ENCODE measurements at regions not wholly inside any gene's neighbourhood (a gene's known extent, or its start where the extent isn't known, plus 50 kb on each side); places are given as distances from the start of the nearest gene placed in this dataset.

DNA sequence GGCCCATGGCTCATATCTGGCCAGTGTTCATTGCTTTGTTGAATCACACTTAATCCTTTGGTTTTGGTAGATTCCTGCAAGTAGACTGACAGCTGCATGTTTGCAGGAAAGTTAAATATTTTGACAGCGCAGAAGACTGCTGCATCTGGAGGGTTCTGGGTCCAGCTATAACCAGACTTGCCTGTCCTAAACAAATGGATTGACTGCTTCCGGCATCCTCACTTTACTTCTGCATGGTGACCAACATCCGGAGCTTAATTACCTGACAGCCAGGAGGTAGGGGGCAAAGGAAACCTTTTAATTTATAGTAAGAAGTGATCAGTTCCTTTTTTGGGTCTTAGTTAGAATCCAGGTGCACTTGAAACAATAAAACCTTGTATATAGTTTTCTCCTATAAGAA lies 263.3 kb downstream of the SNX10 start:
- Histone ChIP-seq H3K4me2 (replicated peaks; ENCODE audit: low read depth, low read length, poor library complexity, severe bottlenecking) (no peak overlapping the region), H2AFZ (ENCODE audit: insufficient read depth, low read depth, low read length, poor library complexity, severe bottlenecking) (no peak overlapping the region), H4K20me1 (ENCODE audit: control insufficient read depth, insufficient read depth, low read length, poor library complexity, severe bottlenecking) (no peaks in the 10 kb centered on the region), H3K4me1 (ENCODE audit: control insufficient read depth in 2 of 2, insufficient read depth in 2 of 2, low read length in 2 of 2) (no peaks in the 10 kb centered on the region), H3K9me3 (ENCODE audit: control extremely low read depth in 1 of 3, control insufficient read depth in 2 of 3, insufficient read depth in 1 of 3, low read length in 2 of 3) (no peaks in the 10 kb centered on the region), H3K9ac (ENCODE audit: low read length) (no peak overlapping the region), H3K27ac (ENCODE audit: low read length in 2 of 2) (no peak overlapping the region), H3K36me3 (replicated peaks in 1 of 2; ENCODE audit: control extremely low read depth in 1 of 2, control insufficient read depth in 1 of 2, extremely low read depth in 1 of 2, insufficient read depth in 2 of 2, low read length in 1 of 2) (no peaks in the 10 kb centered on the region), H3K79me2 (ENCODE audit: control insufficient read depth, insufficient read depth, low read length) (no peaks in the 10 kb centered on the region), H3K4me3 (ENCODE audit: control extremely low read depth in 1 of 5, extremely low read depth in 1 of 5, insufficient read depth in 1 of 5, low read depth in 2 of 5, low read length in 4 of 5) (no peak overlapping the region), H3K27me3 (replicated peaks in 1 of 4; ENCODE audit: control extremely low read depth in 1 of 4, control insufficient read depth in 3 of 4, insufficient read depth in 4 of 4, low read length in 3 of 4) (peaks cover 0 to 6% (median 0%) of the 10 kb centered on the region in 4 experiments)
- no peaks in the 10 kb centered on the region for H3K9me3 Mint-ChIP-seq (ENCODE audit: insufficient read depth)
- H3K4me3 Mint-ChIP-seq, result no peak overlapping the region
- H3K27me3 Mint-ChIP-seq, result peaks cover 44% of the 10 kb centered on the region
- no peak for DNase-seq
- H3K4me1 Mint-ChIP-seq, result no peaks in the 10 kb centered on the region
- no peak for ATAC-seq (ENCODE audit: low read depth)
- 45% methylated on average over 2 of the region's 3 CpGs for WGBS (ENCODE audit: insufficient coverage)
- TF ChIP-seq, protein P1, sequence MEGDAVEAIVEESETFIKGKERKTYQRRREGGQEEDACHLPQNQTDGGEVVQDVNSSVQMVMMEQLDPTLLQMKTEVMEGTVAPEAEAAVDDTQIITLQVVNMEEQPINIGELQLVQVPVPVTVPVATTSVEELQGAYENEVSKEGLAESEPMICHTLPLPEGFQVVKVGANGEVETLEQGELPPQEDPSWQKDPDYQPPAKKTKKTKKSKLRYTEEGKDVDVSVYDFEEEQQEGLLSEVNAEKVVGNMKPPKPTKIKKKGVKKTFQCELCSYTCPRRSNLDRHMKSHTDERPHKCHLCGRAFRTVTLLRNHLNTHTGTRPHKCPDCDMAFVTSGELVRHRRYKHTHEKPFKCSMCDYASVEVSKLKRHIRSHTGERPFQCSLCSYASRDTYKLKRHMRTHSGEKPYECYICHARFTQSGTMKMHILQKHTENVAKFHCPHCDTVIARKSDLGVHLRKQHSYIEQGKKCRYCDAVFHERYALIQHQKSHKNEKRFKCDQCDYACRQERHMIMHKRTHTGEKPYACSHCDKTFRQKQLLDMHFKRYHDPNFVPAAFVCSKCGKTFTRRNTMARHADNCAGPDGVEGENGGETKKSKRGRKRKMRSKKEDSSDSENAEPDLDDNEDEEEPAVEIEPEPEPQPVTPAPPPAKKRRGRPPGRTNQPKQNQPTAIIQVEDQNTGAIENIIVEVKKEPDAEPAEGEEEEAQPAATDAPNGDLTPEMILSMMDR (IDR thresholded peaks at IDR 0.05), result no peak
- TF ChIP-seq EZH2 (IDR thresholded peaks at IDR 0.05; ENCODE audit: borderline replicate concordance, insufficient read depth, low read depth, low read length, poor library complexity, severe bottlenecking), result no peak
- POLR2A ChIA-PET, result no interaction called here
- no peak overlapping the region for H3K27ac Mint-ChIP-seq
- CTCF ChIA-PET, result no interaction called here
- intact Hi-C loops (cut with micrococcal nuclease), result no loop called here

DNA sequence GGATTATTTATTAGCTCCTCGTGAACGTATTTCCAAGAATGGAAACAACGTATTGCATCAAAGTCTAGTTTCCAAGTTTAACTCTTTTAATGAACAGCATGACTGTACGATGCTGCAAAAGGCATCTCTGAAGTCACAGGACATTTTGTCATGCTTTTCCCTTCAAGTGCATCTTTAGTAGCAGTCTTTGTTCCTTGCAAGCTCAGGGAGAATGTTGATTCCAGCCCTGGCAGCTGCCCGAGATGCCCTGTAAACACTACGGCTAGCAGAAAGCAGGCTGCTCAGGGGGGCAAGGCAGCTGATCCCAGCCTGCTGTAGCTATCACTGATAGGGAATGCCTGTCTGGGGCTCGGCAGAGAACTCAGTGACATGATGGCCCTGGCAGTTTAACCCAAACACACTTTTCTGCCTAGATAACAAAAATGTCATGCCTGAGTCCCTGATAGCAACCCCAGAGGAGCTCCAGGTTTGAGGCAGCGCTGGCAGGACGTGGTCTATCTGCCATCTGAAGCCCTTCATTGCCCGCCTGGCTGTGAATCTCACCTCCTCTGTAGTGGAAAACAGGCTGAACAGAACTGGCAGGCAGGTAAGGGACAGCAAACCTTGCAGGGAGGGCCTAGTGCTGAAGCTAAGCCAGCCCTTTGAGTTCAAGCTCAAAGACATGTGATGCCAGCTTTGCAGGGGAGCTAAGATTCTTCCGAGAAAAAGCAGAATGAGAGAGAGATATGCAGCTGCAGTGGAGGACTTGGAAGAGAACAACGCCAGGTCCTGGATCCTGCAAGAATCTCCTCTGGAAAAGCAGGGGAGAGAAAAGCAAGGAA lies 264.6 kb downstream of the SNX10 start:
- no peak overlapping the region for H3K4me3 ChIP-seq (ENCODE audit: control extremely low read depth in 1 of 5, extremely low read depth in 1 of 5, insufficient read depth in 1 of 5, low read depth in 2 of 5, low read length in 4 of 5)
- H4K20me1 ChIP-seq (ENCODE audit: control insufficient read depth, insufficient read depth, low read length, poor library complexity, severe bottlenecking), result no peaks in the 10 kb centered on the region
- H2AFZ ChIP-seq (ENCODE audit: insufficient read depth, low read depth, low read length, poor library complexity, severe bottlenecking), result no peak overlapping the region
- H3K27ac ChIP-seq (ENCODE audit: low read length in 2 of 2), result no peak overlapping the region
- POLR2A ChIA-PET, result no interaction called here
- no peaks in the 10 kb centered on the region for H3K9me3 ChIP-seq (ENCODE audit: control extremely low read depth in 1 of 3, control insufficient read depth in 2 of 3, insufficient read depth in 1 of 3, low read length in 2 of 3)
- intact Hi-C loops (cut with micrococcal nuclease), result no loop called here
- no peak overlapping the region for H3K9ac ChIP-seq (ENCODE audit: low read length)
- CTCF ChIA-PET, result interaction anchor here (1.4 kb wide), 1 partner anchor 179 kb away, joined by 3 read pairs; no protein-coding TSS in a partner anchor
- ATAC-seq (ENCODE audit: low read depth) (no peak), DNase-seq (no peak)
- 82% methylated on average over 12 of the region's 12 CpGs for WGBS (ENCODE audit: insufficient coverage)
- Mint-ChIP-seq H3K27me3 (peaks cover 40% of the 10 kb centered on the region), H3K27ac (no peak overlapping the region), H3K4me1 (no peaks in the 10 kb centered on the region), H3K4me3 (no peak overlapping the region), H3K9me3 (ENCODE audit: insufficient read depth) (no peaks in the 10 kb centered on the region)
- H3K79me2 ChIP-seq (ENCODE audit: control insufficient read depth, insufficient read depth, low read length), result no peaks in the 10 kb centered on the region
- TF ChIP-seq, protein P1 (IDR thresholded peaks at IDR 0.05), result no peak
- TF ChIP-seq EZH2 (IDR thresholded peaks at IDR 0.05; ENCODE audit: borderline replicate concordance, insufficient read depth, low read depth, low read length, poor library complexity, severe bottlenecking), result no peak
- H3K36me3 ChIP-seq (replicated peaks in 1 of 2; ENCODE audit: control extremely low read depth in 1 of 2, control insufficient read depth in 1 of 2, extremely low read depth in 1 of 2, insufficient read depth in 2 of 2, low read length in 1 of 2), result no peaks in the 10 kb centered on the region
- no peak overlapping the region for H3K4me2 ChIP-seq (replicated peaks; ENCODE audit: low read depth, low read length, poor library complexity, severe bottlenecking)
- H3K27me3 ChIP-seq (replicated peaks in 1 of 4; ENCODE audit: control extremely low read depth in 1 of 4, control insufficient read depth in 3 of 4, insufficient read depth in 4 of 4, low read length in 3 of 4), result peaks cover 0 to 2% (median 0%) of the 10 kb centered on the region in 4 experiments
- no peaks in the 10 kb centered on the region for H3K4me1 ChIP-seq (ENCODE audit: control insufficient read depth in 2 of 2, insufficient read depth in 2 of 2, low read length in 2 of 2)

All from B cell (primary cell).